BJ (cell line): ENCODE measurements at regions not wholly inside any gene's neighbourhood (a gene's known extent, or its start where the extent isn't known, plus 50 kb on each side); places are given as distances from the start of the nearest gene placed in this dataset.

ENCODE experiments used
- CTCF ChIA-PET: fragments of 350-600 bp; formaldehyde crosslinking; extraction: SDS; loops from one replicate; lab custom pipeline; 2021; ENCODE audit warnings: antibody characterized with exemption, inconsistent platforms; lab: Yijun Ruan, JAX
- POLR2A ChIA-PET: fragments of 300-600 bp; sonication (Branson Sonifier 250); formaldehyde crosslinking; extraction: SDS; loops from one replicate; lab custom pipeline; 2021; ENCODE audit warnings: antibody characterized with exemption; lab: Charles Lee
- DNase-seq: peaks from one replicate; pipeline ENCODE4 v3.0.0-alpha.2; 2011; ENCODE audit warnings: low read depth
- H3K27me3 ChIP-seq: 2 replicates; pipeline ENCODE4 v1.6.0; 2011; ENCODE audit warnings: low read length; ENCODE audit not compliant: control insufficient read depth, insufficient read depth
- H3K36me3 ChIP-seq: 2 replicates; pipeline ENCODE4 v1.5.1; 2011; ENCODE audit warnings: low read length; ENCODE audit not compliant: control insufficient read depth, insufficient read depth
- H3K4me3 ChIP-seq: 2 replicates; pipeline ENCODE4 v1.5.1; 2011; ENCODE audit warnings: low read depth, mild to moderate bottlenecking, control low read depth, low read length
- CTCF ChIP-seq: IDR thresholded peaks from 2 replicates; pipeline ENCODE4 v1.5.1; 2011; ENCODE audit warnings: low read depth, mild to moderate bottlenecking, control low read depth, inconsistent platforms, low read length, moderate library complexity; ENCODE audit not compliant: insufficient read depth

GRCh38 chr15:97189162-97189780, 771.2 kb upstream of the ARRDC4 start:
- Histone ChIP-seq H3K36me3 (no peaks in the 10 kb centered on the region), H3K4me3 (no peak overlapping the region), H3K27me3 (no peaks in the 10 kb centered on the region)
- no peak for TF ChIP-seq CTCF
- DNase-seq = no peak
- ChIA-PET CTCF (no interaction called here), POLR2A (no interaction called here)

GRCh38 chr15:97194750-97195149, 765.8 kb upstream of the ARRDC4 start:
- DNase-seq = no peak
- ChIA-PET POLR2A (no interaction called here), CTCF (no interaction called here)
- Histone ChIP-seq H3K36me3 (no peaks in the 10 kb centered on the region), H3K4me3 (no peak overlapping the region), H3K27me3 (no peaks in the 10 kb centered on the region)
- TF ChIP-seq CTCF = no peak

GRCh38 chr15:97196048-97197014, 764.2 kb upstream of the ARRDC4 start:
- Histone ChIP-seq H3K4me3 (no peak overlapping the region), H3K36me3 (no peaks in the 10 kb centered on the region), H3K27me3 (no peaks in the 10 kb centered on the region)
- TF ChIP-seq CTCF = no peak
- CTCF ChIA-PET = interaction anchor here (0.9 kb wide), 1 partner anchor 14 kb away, joined by 3 read pairs; no protein-coding TSS in a partner anchor
- DNase-seq = no peak
- POLR2A ChIA-PET = no interaction called here

- no peak for TF ChIP-seq CTCF
- Histone ChIP-seq H3K27me3 (no peaks in the 10 kb centered on the region), H3K4me3 (no peak overlapping the region), H3K36me3 (no peaks in the 10 kb centered on the region)
- ChIA-PET CTCF (no interaction called here), POLR2A (no interaction called here)
- no peak for DNase-seq
Measured at GRCh38 chr15:97199393-97200051, 761.0 kb upstream of the ARRDC4 start.

GRCh38 chr15:97200161-97200560, 760.3 kb upstream of the ARRDC4 start:
- no peak for DNase-seq
- Histone ChIP-seq H3K4me3 (no peak overlapping the region), H3K27me3 (no peaks in the 10 kb centered on the region), H3K36me3 (no peaks in the 10 kb centered on the region)
- CTCF ChIA-PET = no interaction called here
- no peak for TF ChIP-seq CTCF
- POLR2A ChIA-PET = no interaction called here
